GM23248 (cell line): ENCODE measurements at regions not wholly inside any gene's neighbourhood (a gene's known extent, or its start where the extent isn't known, plus 50 kb on each side); places are given as distances from the start of the nearest gene placed in this dataset.

Source experiments
- DNase-seq: peaks from one replicate; pipeline ENCODE4 v3.0.0-alpha.2; 2015
- H2AFZ ChIP-seq: fragments of 200-600 bp; sonication (generic); 2 replicates; pipeline ENCODE4 v1.6.1; 2016; ENCODE audit warnings: antibody characterized with exemption
- H3F3A ChIP-seq: fragments of 200-600 bp; sonication (generic); 2 replicates; pipeline ENCODE4 v1.6.1; 2016; ENCODE audit warnings: mild to moderate bottlenecking, antibody characterized with exemption, mixed run types; ENCODE audit not compliant: insufficient read depth
- H3K27ac ChIP-seq: fragments of 200-600 bp; sonication (generic); 2 replicates; pipeline ENCODE4 v1.5.1; 2016; ENCODE audit warnings: mild to moderate bottlenecking
- H3K27me3 ChIP-seq: fragments of 200-600 bp; sonication (generic); replicated peaks from 2 replicates; pipeline ENCODE4 v1.6.1; 2016; ENCODE audit warnings: mild to moderate bottlenecking; ENCODE audit not compliant: insufficient read depth
- H3K36me3 ChIP-seq: fragments of 200-600 bp; sonication (generic); 2 replicates; pipeline ENCODE4 v1.6.1; 2016; ENCODE audit warnings: low read depth, mild to moderate bottlenecking
- H3K4me1 ChIP-seq: fragments of 200-600 bp; sonication (generic); 2 replicates; pipeline ENCODE4 v1.6.1; 2016; ENCODE audit warnings: mild to moderate bottlenecking; ENCODE audit not compliant: insufficient read depth
- H3K4me2 ChIP-seq: fragments of 200-600 bp; sonication (generic); one replicate; pipeline ENCODE4 v1.6.1; 2016; ENCODE audit warnings: mild to moderate bottlenecking; ENCODE audit not compliant: unreplicated experiment
- H3K4me3 ChIP-seq: fragments of 200-600 bp; sonication (generic); 2 replicates; pipeline ENCODE4 v1.5.1; 2016; ENCODE audit warnings: mild to moderate bottlenecking
- H3K79me2 ChIP-seq: fragments of 200-600 bp; sonication (generic); 2 replicates; pipeline ENCODE4 v1.6.1; 2016; ENCODE audit warnings: mild to moderate bottlenecking; ENCODE audit not compliant: insufficient read depth
- H3K9ac ChIP-seq: fragments of 200-600 bp; sonication (generic); 2 replicates; pipeline ENCODE4 v1.6.1; 2016; ENCODE audit warnings: mild to moderate bottlenecking
- H3K9me2 ChIP-seq: fragments of 200-600 bp; sonication (generic); 2 replicates; pipeline ENCODE4 v1.6.1; 2016; ENCODE audit warnings: mixed run types, mild to moderate bottlenecking, moderate library complexity; ENCODE audit not compliant: insufficient read depth
- H3K9me3 ChIP-seq: fragments of 200-600 bp; sonication (generic); one replicate; pipeline ENCODE4 v1.6.1; 2017; ENCODE audit warnings: low read depth
- H4K20me1 ChIP-seq: fragments of 200-600 bp; sonication (generic); 2 replicates; pipeline ENCODE4 v1.6.0; 2016; ENCODE audit not compliant: insufficient read depth
- EZH2 ChIP-seq: fragments of 200-600 bp; sonication (generic); IDR thresholded peaks from 2 replicates; pipeline ENCODE4 v1.6.1; 2018; ENCODE audit warnings: antibody characterized with exemption, mild to moderate bottlenecking; ENCODE audit not compliant: insufficient read depth, poor library complexity, severe bottlenecking
- EZH2phosphoT487 ChIP-seq: fragments of 200-600 bp; sonication (generic); IDR thresholded peaks from 2 replicates; pipeline ENCODE4 v1.6.1; 2018; ENCODE audit warnings: antibody characterized with exemption, moderate library complexity, mild to moderate bottlenecking, low read depth; ENCODE audit not compliant: insufficient read depth
- WGBS, 2 experiments: methylation state at CpG; one replicate each; pipeline ENCODE4 v1.1.6; 2015 to 2017; ENCODE audit warnings: low lambda C conversion rate in 2 of 2, low coverage in 1 of 2; ENCODE audit errors: missing lambda C conversion rate in 2 of 2; 5-methylcytosine and 5-hydroxymethylcytosine counted together
- in situ Hi-C: fragments of 300-500 bp; cut with MboI; formaldehyde crosslinking; loops from 2 replicates; pipeline ENCODE4 v1.15.0; 2020

GRCh38 chr11:109696191-109696897 is 274.4 kb downstream of the C11orf87 start:
- Histone ChIP-seq H3K79me2 (no peaks in the 10 kb centered on the region), H3F3A (peaks cover 21% of the 10 kb centered on the region), H4K20me1 (no peaks in the 10 kb centered on the region), H3K27me3 (no peaks in the 10 kb centered on the region), H3K9me2 (no peaks in the 10 kb centered on the region), H2AFZ (peak overlapping the region; percentile 2; the same call in 1 of the 2 replicates), H3K9me3 (peaks cover 4% of the 10 kb centered on the region), H3K27ac (peak overlapping the region; percentile 76), H3K4me2 (peak overlapping the region; percentile 0), H3K4me1 (peaks cover 3% of the 10 kb centered on the region; the same call in 1 of the 2 replicates), H3K4me3 (no peak overlapping the region), H3K9ac (peak overlapping the region; percentile 52), H3K36me3 (no peaks in the 10 kb centered on the region)
- no peak for TF ChIP-seq EZH2
- no peak for TF ChIP-seq EZH2phosphoT487
- DNase-seq, result peak; percentile 81
- in situ Hi-C loops, result loop anchor here (25.0 kb wide), 1 partner anchor 984 kb away; no protein-coding TSS in a partner anchor
- WGBS, 2 experiments, result 7 to 20% methylated on average over 3 of the region's 3 CpGs

GRCh38 chr11:109697140-109697843 is 275.3 kb downstream of the C11orf87 start:
- TF ChIP-seq EZH2 (no peak), EZH2phosphoT487 (no peak)
- H3K79me2 ChIP-seq, result no peaks in the 10 kb centered on the region
- H3K9ac ChIP-seq, result no peak overlapping the region
- H3K9me3 ChIP-seq, result peaks cover 4% of the 10 kb centered on the region
- H3K27me3 ChIP-seq, result no peaks in the 10 kb centered on the region
- H3K4me3 ChIP-seq, result no peak overlapping the region
- peak overlapping the region; percentile 76; the same call in 1 of the 2 replicates for H3K27ac ChIP-seq
- in situ Hi-C loops, result loop anchor here (25.0 kb wide), 1 partner anchor 985 kb away; no protein-coding TSS in a partner anchor
- no peak overlapping the region for H3K4me2 ChIP-seq
- no peaks in the 10 kb centered on the region for H4K20me1 ChIP-seq
- DNase-seq, result peak; percentile 76
- 33 to 34% methylated on average over 4 of the region's 4 CpGs for WGBS, 2 experiments
- H3K4me1 ChIP-seq, result peaks cover 3% of the 10 kb centered on the region; the same call in 1 of the 2 replicates
- no peak overlapping the region for H2AFZ ChIP-seq
- peaks cover 21% of the 10 kb centered on the region for H3F3A ChIP-seq
- no peaks in the 10 kb centered on the region for H3K9me2 ChIP-seq
- H3K36me3 ChIP-seq, result no peaks in the 10 kb centered on the region

- Histone ChIP-seq H3K9me3 (peaks cover 4% of the 10 kb centered on the region), H2AFZ (no peak overlapping the region), H3K36me3 (no peaks in the 10 kb centered on the region), H3K27ac (no peak overlapping the region), H4K20me1 (no peaks in the 10 kb centered on the region), H3K4me1 (peaks cover 3% of the 10 kb centered on the region; the same call in 1 of the 2 replicates), H3K27me3 (no peaks in the 10 kb centered on the region), H3F3A (peaks cover 21% of the 10 kb centered on the region), H3K4me2 (no peak overlapping the region), H3K4me3 (no peak overlapping the region), H3K9me2 (no peaks in the 10 kb centered on the region), H3K9ac (no peak overlapping the region), H3K79me2 (no peaks in the 10 kb centered on the region)
- DNase-seq, result no peak
- in situ Hi-C loops, result loop anchor here (25.0 kb wide), 1 partner anchor 986 kb away; no protein-coding TSS in a partner anchor
- TF ChIP-seq EZH2, result no peak
- TF ChIP-seq EZH2phosphoT487, result no peak
Observed at GRCh38 chr11:109698237-109698636, 276.2 kb downstream of the C11orf87 start.

- Histone ChIP-seq H3K4me2 (no peak overlapping the region), H3F3A (no peaks in the 10 kb centered on the region), H3K9me3 (no peaks in the 10 kb centered on the region), H3K36me3 (no peaks in the 10 kb centered on the region), H3K4me1 (no peaks in the 10 kb centered on the region), H2AFZ (no peak overlapping the region), H3K9ac (no peak overlapping the region), H3K27ac (no peak overlapping the region), H3K79me2 (no peaks in the 10 kb centered on the region), H3K27me3 (no peaks in the 10 kb centered on the region), H3K4me3 (no peak overlapping the region), H3K9me2 (no peaks in the 10 kb centered on the region), H4K20me1 (no peaks in the 10 kb centered on the region)
- WGBS, 2 experiments, result 75% methylated on average over 4 of the region's 4 CpGs
- no peak for DNase-seq
- in situ Hi-C loops, result no loop called here
- TF ChIP-seq EZH2 (no peak), EZH2phosphoT487 (no peak)
Observed at GRCh38 chr11:109704432-109704831, 282.4 kb downstream of the C11orf87 start.
